Body of pancreas (tissue), 4 donors: ENCODE measurements at regions not wholly inside any gene's neighbourhood (a gene's known extent, or its start where the extent isn't known, plus 50 kb on each side); places are given as distances from the start of the nearest gene placed in this dataset.

Experiments used
- ATAC-seq: fragments of 150-250 bp; one replicate; pipeline ENCODE4 v1.9.1; 2016
- DNase-seq, 4 donors: peaks; one replicate each; pipeline ENCODE4 v3.0.0-alpha.2; 2019
- H3K27ac ChIP-seq, 4 donors: fragments of 200-600 bp; sonication (generic); 1 replicate in 3 of 4; 2 replicates in 1 of 4; pipeline versions ENCODE4 v1.5.1 to v1.6.1; 2016 to 2019; ENCODE audit warnings: mild to moderate bottlenecking in 1 of 4, mixed read lengths in 1 of 4, moderate library complexity in 1 of 4
- H3K27me3 ChIP-seq, 2 donors: fragments of 200-600 bp; sonication (generic); one replicate each; pipeline ENCODE4 v1.6.0; 2016; ENCODE audit warnings: mild to moderate bottlenecking in 1 of 2
- H3K36me3 ChIP-seq, 2 donors: fragments of 200-600 bp; sonication (generic); replicated peaks in 1 of 2; 2 replicates each; pipeline ENCODE4 v1.5.1; 2016; ENCODE audit warnings: low read depth in 2 of 2; ENCODE audit not compliant: insufficient read depth in 1 of 2
- H3K4me1 ChIP-seq: fragments of 200-600 bp; sonication (generic); one replicate; pipeline ENCODE4 v1.6.0; 2016
- H3K4me3 ChIP-seq, 2 donors: fragments of 200-600 bp; sonication (generic); 1 replicate in 1 of 2; 2 replicates in 1 of 2; pipeline ENCODE4 v1.5.1; 2016 to 2019
- H3K9me3 ChIP-seq, 3 donors: fragments of 200-600 bp; sonication (generic); 1 replicate in 2 of 3; 2 replicates in 1 of 3; pipeline ENCODE4 v1.5.1; 2016
- POLR2A ChIP-seq, 3 donors: fragments of 450-650 bp; IDR thresholded peaks; one replicate each; pipeline ENCODE4 v1.6.1; 2016; ENCODE audit warnings: antibody characterized with exemption in 3 of 3, mild to moderate bottlenecking in 2 of 3
- WGBS, 2 donors: methylation state at CpG; one replicate each; pipeline ENCODE4 v1.1.5; 2017; 5-methylcytosine and 5-hydroxymethylcytosine counted together
- intact Hi-C: fragments of 100-400 bp; cut with DNase I; formaldehyde crosslinking; loops from one replicate; pipeline ENCODE4 v1.15.1; 2023
- TF ChIP-seq, protein P1 (sequence below), 7 experiments: fragments of 450-650 bp in 4 of 7; fragments of 200-600 bp in 3 of 7; sonication (generic) in 3 of 7; IDR thresholded peaks; one replicate each; pipeline ENCODE4 v1.5.1; 2016 to 2019; ENCODE audit warnings: antibody characterized with exemption in 7 of 7

DNA sequence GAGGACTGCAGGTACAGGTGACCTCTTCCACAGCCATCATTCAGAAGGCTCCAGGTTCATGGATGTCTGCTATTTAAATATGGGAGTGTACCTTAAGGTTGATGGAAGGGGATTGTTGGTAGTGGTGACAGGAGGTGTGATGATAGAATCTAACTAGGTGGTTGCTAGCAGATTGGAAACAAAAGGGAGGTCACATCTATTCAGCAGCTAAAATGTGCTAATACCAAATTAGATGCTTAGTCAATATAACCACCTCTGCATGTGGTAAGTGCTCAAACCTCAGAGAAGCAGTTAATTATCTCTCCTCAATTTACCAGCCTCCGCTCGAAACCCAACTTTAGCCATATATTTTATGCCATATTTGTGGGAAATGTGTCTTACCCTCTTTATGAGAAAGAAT is 98.7 kb upstream of the CCSER1 start:
- no peaks in the 10 kb centered on the region for H3K4me1 ChIP-seq
- H3K4me3 ChIP-seq = no peak overlapping the region
- WGBS, 2 donors = 94 to 96% methylated on average over 2 of the region's 2 CpGs
- no peaks in the 10 kb centered on the region for H3K36me3 ChIP-seq
- H3K27ac ChIP-seq = no peak overlapping the region
- H3K27me3 ChIP-seq = no peaks in the 10 kb centered on the region
- ATAC-seq (no peak), DNase-seq (no peak)
- intact Hi-C loops = no loop called here
- no peaks in the 10 kb centered on the region for H3K9me3 ChIP-seq
- no peak for TF ChIP-seq POLR2A (IDR thresholded peaks at IDR 0.05)
- TF ChIP-seq, protein P1, sequence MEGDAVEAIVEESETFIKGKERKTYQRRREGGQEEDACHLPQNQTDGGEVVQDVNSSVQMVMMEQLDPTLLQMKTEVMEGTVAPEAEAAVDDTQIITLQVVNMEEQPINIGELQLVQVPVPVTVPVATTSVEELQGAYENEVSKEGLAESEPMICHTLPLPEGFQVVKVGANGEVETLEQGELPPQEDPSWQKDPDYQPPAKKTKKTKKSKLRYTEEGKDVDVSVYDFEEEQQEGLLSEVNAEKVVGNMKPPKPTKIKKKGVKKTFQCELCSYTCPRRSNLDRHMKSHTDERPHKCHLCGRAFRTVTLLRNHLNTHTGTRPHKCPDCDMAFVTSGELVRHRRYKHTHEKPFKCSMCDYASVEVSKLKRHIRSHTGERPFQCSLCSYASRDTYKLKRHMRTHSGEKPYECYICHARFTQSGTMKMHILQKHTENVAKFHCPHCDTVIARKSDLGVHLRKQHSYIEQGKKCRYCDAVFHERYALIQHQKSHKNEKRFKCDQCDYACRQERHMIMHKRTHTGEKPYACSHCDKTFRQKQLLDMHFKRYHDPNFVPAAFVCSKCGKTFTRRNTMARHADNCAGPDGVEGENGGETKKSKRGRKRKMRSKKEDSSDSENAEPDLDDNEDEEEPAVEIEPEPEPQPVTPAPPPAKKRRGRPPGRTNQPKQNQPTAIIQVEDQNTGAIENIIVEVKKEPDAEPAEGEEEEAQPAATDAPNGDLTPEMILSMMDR (IDR thresholded peaks at IDR 0.05) = no peak

- WGBS, 2 donors = 52 to 59% methylated on average over 3 of the region's 3 CpGs
- intact Hi-C loops = no loop called here
- no peak for ATAC-seq
- no peak for TF ChIP-seq POLR2A (IDR thresholded peaks at IDR 0.05)
- no peak overlapping the region for H3K27ac ChIP-seq
- no peaks in the 10 kb centered on the region for H3K27me3 ChIP-seq
- H3K9me3 ChIP-seq = no peaks in the 10 kb centered on the region
- H3K4me1 ChIP-seq = no peaks in the 10 kb centered on the region
- no peaks in the 10 kb centered on the region for H3K36me3 ChIP-seq
- DNase-seq = no peak
- H3K4me3 ChIP-seq = no peak overlapping the region
Measured at GRCh38 chr4:90030202-90030601, 97.0 kb upstream of the CCSER1 start.

DNA sequence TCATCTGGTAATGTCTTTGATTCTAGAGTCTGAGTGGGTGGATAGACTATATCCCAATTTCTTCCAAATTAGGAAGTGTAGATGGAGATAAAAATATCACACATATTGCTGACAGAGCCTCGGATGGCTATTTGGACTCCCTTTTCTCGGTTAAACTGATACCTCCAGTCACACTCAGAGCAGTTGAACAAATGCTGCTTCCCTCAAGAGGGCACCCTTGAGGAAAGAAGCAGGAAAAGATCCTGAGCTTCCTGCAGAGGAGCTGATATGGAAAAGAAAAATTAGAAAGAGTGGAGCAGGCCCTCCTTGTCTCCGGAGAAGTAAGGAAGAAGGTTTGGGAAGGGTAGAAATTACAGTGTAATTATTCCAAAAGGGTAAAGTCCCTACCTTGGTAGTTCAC is 96.2 kb upstream of the CCSER1 start:
- DNase-seq (peak in 1 of 4 donors; percentile 14), ATAC-seq (no peak)
- TF ChIP-seq POLR2A (IDR thresholded peaks at IDR 0.05) = no peak
- TF ChIP-seq, protein P1 (IDR thresholded peaks at IDR 0.05) = peak in 4 of 7 experiments; percentile 13 to 31 (median 27)
- WGBS, 2 donors = 19 to 28% methylated on average over 3 of the region's 3 CpGs
- Histone ChIP-seq H3K36me3 (no peaks in the 10 kb centered on the region), H3K27me3 (no peaks in the 10 kb centered on the region), H3K4me1 (no peaks in the 10 kb centered on the region), H3K9me3 (no peaks in the 10 kb centered on the region), H3K4me3 (no peak overlapping the region), H3K27ac (no peak overlapping the region)
- intact Hi-C loops = no loop called here

DNA sequence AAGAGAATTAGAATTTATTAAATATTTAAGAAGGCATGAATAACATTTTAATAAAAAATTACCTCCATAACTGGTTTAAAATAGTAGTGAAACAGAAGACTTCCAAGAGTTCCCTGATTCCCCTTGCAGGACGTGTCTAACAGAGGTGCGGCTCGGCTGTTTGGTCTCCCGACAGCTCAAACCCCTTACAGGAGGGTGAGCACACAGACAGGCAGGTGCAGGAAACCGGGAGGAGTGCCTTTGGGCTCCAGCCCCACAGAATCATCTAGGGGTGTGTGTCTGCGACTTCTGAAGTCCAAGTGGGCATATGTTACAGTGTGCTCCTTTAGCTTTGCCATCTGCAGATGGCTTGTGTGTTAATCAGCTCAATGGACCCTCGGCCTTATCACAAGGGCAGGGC is 88.1 kb upstream of the CCSER1 start:
- H3K4me1 ChIP-seq = no peaks in the 10 kb centered on the region
- WGBS, 2 donors = 75 to 81% methylated on average over 7 of the region's 7 CpGs
- intact Hi-C loops = no loop called here
- DNase-seq (no peak), ATAC-seq (no peak)
- H3K4me3 ChIP-seq = no peak overlapping the region
- no peak for TF ChIP-seq POLR2A (IDR thresholded peaks at IDR 0.05)
- TF ChIP-seq, protein P1 (IDR thresholded peaks at IDR 0.05) = no peak
- no peak overlapping the region for H3K27ac ChIP-seq
- no peaks in the 10 kb centered on the region for H3K9me3 ChIP-seq
- H3K27me3 ChIP-seq = no peaks in the 10 kb centered on the region
- H3K36me3 ChIP-seq = no peaks in the 10 kb centered on the region

DNA sequence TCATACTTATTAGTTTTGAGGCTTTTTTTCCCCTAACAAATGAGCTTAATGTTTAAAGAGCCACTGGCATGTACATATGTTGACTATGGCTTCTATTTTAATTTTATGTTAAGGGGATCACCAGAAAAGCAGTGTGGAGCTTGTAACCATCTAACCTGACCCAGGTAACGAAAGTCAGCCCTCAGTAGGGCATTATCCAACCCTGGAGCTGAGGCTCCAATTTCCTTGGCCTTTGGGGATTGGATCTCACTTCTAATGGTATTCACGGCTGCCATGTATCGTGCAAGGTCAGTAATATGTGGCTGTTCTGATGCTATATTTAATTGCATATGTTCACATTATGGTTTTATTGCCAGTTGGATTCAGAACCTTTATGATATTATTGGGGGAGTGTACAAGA is 75.2 kb upstream of the CCSER1 start:
- H3K36me3 ChIP-seq = no peaks in the 10 kb centered on the region
- no peak for ATAC-seq
- no peak overlapping the region for H3K27ac ChIP-seq
- H3K4me1 ChIP-seq = no peaks in the 10 kb centered on the region
- no peaks in the 10 kb centered on the region for H3K9me3 ChIP-seq
- H3K4me3 ChIP-seq = no peak overlapping the region
- intact Hi-C loops = no loop called here
- H3K27me3 ChIP-seq = no peaks in the 10 kb centered on the region
- TF ChIP-seq, protein P1 (IDR thresholded peaks at IDR 0.05) = no peak
- TF ChIP-seq POLR2A (IDR thresholded peaks at IDR 0.05) = no peak
- no peak for DNase-seq
- WGBS, 2 donors = 84 to 86% methylated on average over 3 of the region's 3 CpGs
